ENCODE measurements at regions not wholly inside any gene's neighbourhood (a gene's known extent, or its start where the extent isn't known, plus 50 kb on each side); places are given as distances from the start of the nearest gene placed in this dataset.

GRCh38 chr12:90069711-90070110 is 361.1 kb upstream of the ATP2B1 start:
- no peak for DNase-seq

- DNase-seq = no peak
Measured at GRCh38 chr12:90067791-90068190, 359.2 kb upstream of the ATP2B1 start.

GRCh38 chr12:90064852-90065801 is 356.5 kb upstream of the ATP2B1 start:
- peak; percentile 43 for DNase-seq

GRCh38 chr12:90062799-90063198 is 354.2 kb upstream of the ATP2B1 start:
- DNase-seq = no peak

- DNase-seq = no peak
Measured at GRCh38 chr12:90061809-90062208, 353.2 kb upstream of the ATP2B1 start.

- DNase-seq = no peak
Measured at GRCh38 chr12:90060031-90060430, 351.4 kb upstream of the ATP2B1 start.

- DNase-seq = peak; percentile 91
Measured at GRCh38 chr12:90058704-90059103, 350.1 kb upstream of the ATP2B1 start.

- DNase-seq = no peak
Measured at GRCh38 chr12:90055071-90055470, 346.4 kb upstream of the ATP2B1 start.

GRCh38 chr12:90048918-90049317 is 340.3 kb upstream of the ATP2B1 start:
- no peak for DNase-seq

- DNase-seq = no peak
Measured at GRCh38 chr12:90045559-90045958, 336.9 kb upstream of the ATP2B1 start.

GRCh38 chr12:90044069-90044468 is 335.4 kb upstream of the ATP2B1 start:
- no peak for DNase-seq

- DNase-seq = peak; percentile 63
Measured at GRCh38 chr12:90042920-90043641, 334.4 kb upstream of the ATP2B1 start.

GRCh38 chr12:90038289-90038688 is 329.7 kb upstream of the ATP2B1 start:
- peak; percentile 37 for DNase-seq

- peak; percentile 52 for DNase-seq
Measured at GRCh38 chr12:90037740-90038139, 329.1 kb upstream of the ATP2B1 start.

GRCh38 chr12:90036637-90037036 is 328.0 kb upstream of the ATP2B1 start:
- DNase-seq = peak; percentile 62

- DNase-seq = no peak
Measured at GRCh38 chr12:90030726-90031125, 322.1 kb upstream of the ATP2B1 start.

- no peak for DNase-seq
Measured at GRCh38 chr12:90029317-90029716, 320.7 kb upstream of the ATP2B1 start.

- no peak for DNase-seq
Measured at GRCh38 chr12:90028635-90029051, 320.0 kb upstream of the ATP2B1 start.

- DNase-seq = peak; percentile 32
Measured at GRCh38 chr12:90027889-90028634, 319.4 kb upstream of the ATP2B1 start.

GRCh38 chr12:90027041-90027440 is 318.4 kb upstream of the ATP2B1 start:
- no peak for DNase-seq

- DNase-seq = no peak
Measured at GRCh38 chr12:90026516-90026915, 317.9 kb upstream of the ATP2B1 start.

- DNase-seq = peak; percentile 48
Measured at GRCh38 chr12:90024262-90024661, 315.6 kb upstream of the ATP2B1 start.

Data from fibroblast of skin of abdomen (primary cell).